NT2/D1 (cell line): ENCODE measurements at regions not wholly inside any gene's neighbourhood (a gene's known extent, or its start where the extent isn't known, plus 50 kb on each side); places are given as distances from the start of the nearest gene placed in this dataset.

Experiments used
- DNase-seq: peaks from one replicate; pipeline ENCODE4 v3.0.0-alpha.2; 2011; ENCODE audit warnings: low read depth, low spot score
- H3K27me3 ChIP-seq: 2 replicates; pipeline ENCODE4 v1.6.0; 2011; ENCODE audit warnings: mild to moderate bottlenecking; ENCODE audit not compliant: insufficient read length, insufficient read depth
- H3K36me3 ChIP-seq: 2 replicates; pipeline ENCODE4 v1.6.1; 2011; ENCODE audit warnings: mild to moderate bottlenecking, low read length, mixed read lengths; ENCODE audit not compliant: insufficient read depth, insufficient read length
- H3K4me1 ChIP-seq: 2 replicates; pipeline ENCODE4 v1.5.1; 2011; ENCODE audit not compliant: insufficient read depth, insufficient read length
- H3K4me3 ChIP-seq: 2 replicates; pipeline ENCODE4 v1.5.1; 2011; ENCODE audit warnings: low read depth; ENCODE audit not compliant: insufficient read length
- H3K9ac ChIP-seq: 2 replicates; pipeline ENCODE4 v1.6.0; 2011; ENCODE audit warnings: low read depth; ENCODE audit not compliant: insufficient read length
- H3K9me3 ChIP-seq: 2 replicates; pipeline ENCODE4 v1.5.1; 2011; ENCODE audit warnings: mild to moderate bottlenecking, low read length; ENCODE audit not compliant: insufficient read depth
- SUZ12 ChIP-seq: IDR thresholded peaks from 2 replicates; pipeline ENCODE4 v1.6.1; 2011; ENCODE audit not compliant: insufficient read length, insufficient read depth; ENCODE audit errors: extremely low read depth
- YY1 ChIP-seq: IDR thresholded peaks from 2 replicates; pipeline ENCODE4 v1.6.1; 2011; ENCODE audit not compliant: insufficient read length, insufficient read depth
- ZNF274 ChIP-seq: IDR thresholded peaks from 2 replicates; pipeline ENCODE4 v1.6.1; 2011; ENCODE audit warnings: mild to moderate bottlenecking, low read depth, low read length

DNA sequence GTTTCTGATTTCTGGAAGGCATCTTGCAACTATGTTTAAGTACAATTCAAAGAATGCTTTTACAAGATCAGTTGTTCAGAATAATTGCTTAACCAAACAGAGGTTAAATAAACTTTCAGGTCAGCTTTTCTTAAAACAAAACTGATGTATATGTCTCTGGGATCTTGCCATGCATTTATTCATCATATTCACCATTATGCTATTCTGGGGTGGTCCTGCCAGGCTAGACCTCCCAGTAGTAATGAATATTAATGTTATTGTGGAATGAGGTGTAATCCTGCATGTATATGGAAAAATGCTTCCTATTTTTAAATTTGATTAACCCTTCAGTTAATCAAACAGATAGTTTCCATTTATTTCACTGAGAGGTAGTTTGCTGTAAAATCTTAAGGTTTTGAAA lies 129.3 kb upstream of the RGPD4 start:
- H3K9ac ChIP-seq, result no peak overlapping the region
- H3K27me3 ChIP-seq, result no peaks in the 10 kb centered on the region
- no peak overlapping the region for H3K4me3 ChIP-seq
- no peaks in the 10 kb centered on the region for H3K36me3 ChIP-seq
- H3K9me3 ChIP-seq, result no peaks in the 10 kb centered on the region
- H3K4me1 ChIP-seq, result no peaks in the 10 kb centered on the region
- TF ChIP-seq ZNF274, result no peak
- no peak for TF ChIP-seq SUZ12
- no peak for TF ChIP-seq YY1
- DNase-seq, result no peak

DNA sequence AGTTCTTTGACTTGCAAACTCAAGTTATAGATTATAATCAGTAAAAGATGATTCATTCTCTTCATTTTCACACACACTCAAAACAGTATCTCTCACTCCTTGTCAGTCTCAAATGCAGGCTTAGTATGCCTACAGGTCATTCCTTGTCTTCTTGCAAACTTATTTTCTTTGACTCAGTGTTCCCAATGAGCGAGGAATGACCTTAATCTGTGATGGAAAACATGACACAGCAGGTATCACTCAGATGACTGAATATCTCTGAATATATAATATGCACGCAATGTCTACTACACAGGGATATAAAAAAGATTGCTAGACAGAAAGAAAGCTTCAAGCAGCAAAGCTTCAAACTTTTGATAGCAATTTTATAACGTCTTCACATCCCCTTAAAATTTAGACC lies 127.8 kb upstream of the RGPD4 start:
- Histone ChIP-seq H3K4me1 (no peaks in the 10 kb centered on the region), H3K36me3 (no peaks in the 10 kb centered on the region), H3K4me3 (no peak overlapping the region), H3K27me3 (no peaks in the 10 kb centered on the region), H3K9me3 (no peaks in the 10 kb centered on the region), H3K9ac (no peak overlapping the region)
- no peak for DNase-seq
- no peak for TF ChIP-seq YY1
- TF ChIP-seq ZNF274, result no peak
- TF ChIP-seq SUZ12, result no peak

DNA sequence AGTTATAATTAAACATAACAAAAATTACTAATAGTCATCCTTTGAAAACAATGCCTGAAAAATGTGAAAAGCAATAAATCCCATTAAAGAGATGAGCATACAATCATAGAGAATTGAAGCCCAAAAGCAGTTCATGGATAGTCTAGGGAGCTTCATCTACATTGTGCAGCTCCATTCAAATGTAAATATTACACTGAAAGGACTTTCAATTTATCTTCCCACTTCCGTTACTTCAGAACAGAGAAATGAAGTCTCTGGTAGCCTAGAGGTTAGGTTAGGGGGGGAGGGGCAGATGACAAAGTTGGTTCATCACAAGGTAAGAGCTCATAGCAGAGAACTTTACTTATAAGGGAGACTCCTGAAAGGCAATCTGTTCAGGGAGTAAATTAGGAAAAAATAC lies 126.6 kb upstream of the RGPD4 start:
- no peaks in the 10 kb centered on the region for H3K9me3 ChIP-seq
- H3K27me3 ChIP-seq, result no peaks in the 10 kb centered on the region
- TF ChIP-seq SUZ12 (no peak), YY1 (no peak), ZNF274 (no peak)
- no peaks in the 10 kb centered on the region for H3K4me1 ChIP-seq
- no peaks in the 10 kb centered on the region for H3K36me3 ChIP-seq
- DNase-seq, result no peak
- H3K4me3 ChIP-seq, result no peak overlapping the region
- H3K9ac ChIP-seq, result no peak overlapping the region

DNA sequence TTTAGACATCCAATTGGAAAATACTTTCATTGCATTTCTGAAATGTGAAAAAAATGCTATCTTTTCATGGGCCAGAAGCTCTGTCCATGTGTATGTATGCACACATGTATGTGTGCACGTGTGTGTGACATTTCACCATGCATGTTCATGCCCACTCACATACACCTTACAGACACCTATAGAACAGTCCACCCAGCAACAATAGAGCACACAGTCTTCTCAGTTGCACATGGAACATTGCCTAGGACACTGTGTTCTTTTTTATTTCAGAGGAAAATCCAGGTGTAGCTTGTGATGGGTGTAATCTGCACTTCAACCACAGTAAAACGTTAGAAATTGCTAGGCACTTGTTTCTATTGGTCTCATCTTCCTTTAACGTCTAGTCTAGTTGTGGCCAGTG lies 114.8 kb upstream of the RGPD4 start:
- no peak for TF ChIP-seq SUZ12
- TF ChIP-seq ZNF274, result no peak
- no peak for TF ChIP-seq YY1

DNA sequence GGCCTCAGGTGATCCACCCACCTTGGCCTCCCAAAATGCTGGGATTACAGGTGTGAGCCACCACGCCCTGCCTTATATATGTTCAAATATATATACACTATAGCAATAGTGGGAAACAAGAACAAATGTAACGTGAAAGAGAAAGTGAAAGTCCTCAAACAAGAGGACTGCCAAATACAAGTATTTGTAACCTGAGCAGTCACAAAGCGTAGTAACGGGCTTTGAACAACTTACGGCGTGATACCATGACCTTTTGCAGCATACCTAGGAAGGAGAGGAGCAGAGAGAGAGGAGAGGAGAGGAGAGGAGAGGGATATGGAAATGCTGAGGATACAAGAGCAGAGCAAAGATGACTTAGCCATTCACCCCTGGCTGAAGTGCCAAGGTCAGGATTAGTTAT lies 113.8 kb upstream of the RGPD4 start:
- no peak overlapping the region for H3K9ac ChIP-seq
- DNase-seq, result no peak
- H3K4me3 ChIP-seq, result no peak overlapping the region

More for the DNA sequence above, 114.8 kb upstream of the RGPD4 start:
- no peaks in the 10 kb centered on the region for H3K9me3 ChIP-seq
- no peak for DNase-seq
- no peak overlapping the region for H3K9ac ChIP-seq
- H3K27me3 ChIP-seq, result no peaks in the 10 kb centered on the region
- no peaks in the 10 kb centered on the region for H3K36me3 ChIP-seq
- H3K4me3 ChIP-seq, result no peak overlapping the region
- no peaks in the 10 kb centered on the region for H3K4me1 ChIP-seq

DNA sequence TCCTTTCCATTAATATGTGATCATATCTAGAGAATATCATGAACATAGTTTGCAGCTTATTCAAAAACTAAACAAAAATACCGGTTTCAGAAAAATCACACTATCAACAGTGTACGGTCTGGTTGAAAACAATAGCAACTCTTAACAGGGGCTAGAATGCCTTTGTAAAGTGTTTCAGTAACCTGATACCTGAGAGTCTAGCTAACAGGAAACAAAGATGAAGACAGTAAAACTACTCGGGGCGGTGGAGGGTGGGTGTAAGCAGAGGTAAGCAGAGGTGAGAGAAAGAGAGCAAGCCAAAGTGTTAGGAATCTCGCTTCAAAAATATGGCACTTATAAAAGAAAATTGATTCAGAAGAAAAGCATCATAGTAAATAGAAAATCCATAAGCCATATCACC lies 109.0 kb upstream of the RGPD4 start:
- Histone ChIP-seq H3K4me1 (no peaks in the 10 kb centered on the region), H3K9ac (no peak overlapping the region), H3K36me3 (no peaks in the 10 kb centered on the region), H3K9me3 (no peaks in the 10 kb centered on the region), H3K4me3 (no peak overlapping the region), H3K27me3 (no peaks in the 10 kb centered on the region)
- TF ChIP-seq SUZ12, result no peak
- TF ChIP-seq YY1, result no peak
- TF ChIP-seq ZNF274, result no peak
- no peak for DNase-seq

More for the DNA sequence above, 113.8 kb upstream of the RGPD4 start:
- no peak for TF ChIP-seq ZNF274
- TF ChIP-seq YY1, result no peak
- TF ChIP-seq SUZ12, result no peak
- H3K9me3 ChIP-seq, result no peaks in the 10 kb centered on the region
- H3K4me1 ChIP-seq, result no peaks in the 10 kb centered on the region
- no peaks in the 10 kb centered on the region for H3K36me3 ChIP-seq
- H3K27me3 ChIP-seq, result no peaks in the 10 kb centered on the region

DNA sequence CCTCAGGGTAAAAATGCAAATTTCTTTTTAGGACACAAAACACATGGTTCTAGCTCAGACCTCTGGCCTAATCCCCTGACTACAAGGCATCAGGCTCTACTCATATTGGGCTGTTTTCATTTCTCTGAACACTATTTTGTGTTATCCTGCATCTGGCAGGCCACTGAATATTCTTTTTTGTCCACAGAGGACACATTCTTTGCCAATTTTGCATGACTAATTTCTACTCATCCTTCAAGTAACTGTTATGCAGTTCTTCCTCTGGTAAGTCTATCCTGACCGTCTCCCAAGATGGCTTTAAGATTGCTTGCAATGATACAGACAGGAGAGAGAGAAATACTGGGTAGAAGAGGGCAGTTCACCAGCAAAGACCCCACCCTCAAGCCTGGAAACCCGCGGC lies 107.6 kb upstream of the RGPD4 start:
- DNase-seq, result no peak
- no peak for TF ChIP-seq ZNF274
- TF ChIP-seq YY1, result no peak
- TF ChIP-seq SUZ12, result no peak
- Histone ChIP-seq H3K9me3 (no peaks in the 10 kb centered on the region), H3K4me1 (no peaks in the 10 kb centered on the region), H3K9ac (no peak overlapping the region), H3K36me3 (no peaks in the 10 kb centered on the region), H3K27me3 (no peaks in the 10 kb centered on the region), H3K4me3 (no peak overlapping the region)

DNA sequence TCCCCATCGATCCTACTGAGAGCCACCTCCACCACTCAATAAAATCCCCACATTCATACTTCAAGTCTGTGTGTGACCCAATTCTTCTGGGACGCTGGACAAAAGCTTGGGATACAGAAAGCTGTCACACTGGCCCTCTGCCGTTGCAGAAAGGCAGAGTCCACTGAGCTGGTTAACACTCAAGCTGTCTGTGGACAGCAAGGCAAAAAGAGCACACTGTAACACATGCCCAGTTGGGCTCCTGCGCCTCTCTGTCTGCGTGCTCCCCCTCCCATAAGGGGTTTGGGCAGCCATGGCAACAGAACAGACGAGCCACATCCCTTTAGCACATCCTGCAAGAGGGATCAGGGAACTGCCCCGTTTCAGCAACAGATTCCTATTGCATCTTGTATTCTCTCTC lies 106.9 kb upstream of the RGPD4 start:
- Histone ChIP-seq H3K36me3 (no peaks in the 10 kb centered on the region), H3K9me3 (no peaks in the 10 kb centered on the region)

More for the DNA sequence above, 106.9 kb upstream of the RGPD4 start:
- Histone ChIP-seq H3K9ac (no peak overlapping the region), H3K4me1 (no peaks in the 10 kb centered on the region), H3K4me3 (no peak overlapping the region), H3K27me3 (no peaks in the 10 kb centered on the region)
- TF ChIP-seq SUZ12 (no peak), YY1 (no peak), ZNF274 (no peak)
- DNase-seq, result no peak
